GM23338 (cell line): ENCODE measurements at regions not wholly inside any gene's neighbourhood (a gene's known extent, or its start where the extent isn't known, plus 50 kb on each side); places are given as distances from the start of the nearest gene placed in this dataset.

Experiments used
- CTCF ChIP-seq, 2 experiments: fragments of 200-600 bp in 1 of 2; sonication (generic) in 1 of 2; conservative IDR thresholded peaks; 2 replicates each; pipeline versions ENCODE4 v1.5.1 to v1.6.1; 2016 to 2017; ENCODE audit warnings: antibody characterized with exemption in 2 of 2, low read depth in 2 of 2, mild to moderate bottlenecking in 2 of 2, moderate library complexity in 1 of 2
- EZH2phosphoT487 ChIP-seq: fragments of 200-600 bp; sonication (generic); IDR thresholded peaks from one replicate; pipeline ENCODE4 v1.8.1; 2018; ENCODE audit warnings: antibody characterized with exemption; ENCODE audit not compliant: unreplicated experiment

- TF ChIP-seq CTCF (conservative IDR thresholded peaks at IDR 0.05; ENCODE audit: low read depth in 2 of 2) (peak; percentile 54 to 95), EZH2phosphoT487 (no peak)
Observed at GRCh38 chr3:86563400-86563970, 427.5 kb downstream of the VGLL3 start.
